ENCODE measurements at regions not wholly inside any gene's neighbourhood (a gene's known extent, or its start where the extent isn't known, plus 50 kb on each side); places are given as distances from the start of the nearest gene placed in this dataset.

DNA sequence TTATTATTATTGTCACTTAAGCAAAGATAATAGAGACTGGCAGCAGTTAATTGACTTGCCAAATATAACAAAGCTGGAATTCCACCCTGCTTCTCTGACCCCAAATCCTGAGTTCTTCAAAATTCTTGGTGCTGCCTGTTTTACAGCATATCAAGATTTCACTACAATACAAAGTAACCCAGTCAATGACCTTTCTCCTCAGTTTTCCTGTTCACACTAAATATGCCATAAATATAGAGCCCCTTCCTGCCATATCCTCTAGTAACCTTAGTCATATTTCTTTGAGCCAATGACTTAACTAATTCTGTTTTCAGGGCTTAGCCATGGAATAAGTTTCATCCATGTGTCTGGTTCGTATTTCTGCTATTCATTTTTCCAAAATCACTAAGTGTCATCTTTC lies 315.3 kb upstream of the HS3ST1 start:
- H4K20me1 ChIP-seq (ENCODE audit: insufficient read depth, low read length): no peaks in the 10 kb centered on the region
- no peaks in the 10 kb centered on the region for H3K79me2 ChIP-seq (ENCODE audit: low read length)
- H3F3A ChIP-seq (ENCODE audit: insufficient read depth, low read length): no peaks in the 10 kb centered on the region
- no peak for DNase-seq
- H3K4me2 ChIP-seq (ENCODE audit: low read depth, low read length): no peak overlapping the region
- no peak overlapping the region for H3K9ac ChIP-seq (ENCODE audit: low read length)
- H3K27me3 ChIP-seq (replicated peaks; ENCODE audit: insufficient read depth, low read length): no peaks in the 10 kb centered on the region
- H3K36me3 ChIP-seq (replicated peaks; ENCODE audit: insufficient read depth, low read length): no peaks in the 10 kb centered on the region
- H3K9me3 ChIP-seq (replicated peaks; ENCODE audit: insufficient read depth, low read length): no peaks in the 10 kb centered on the region
- no peak overlapping the region for H3K4me3 ChIP-seq (ENCODE audit: low read length)
- peaks cover 15% of the 10 kb centered on the region; the same call in 1 of the 2 replicates for H3K4me1 ChIP-seq (ENCODE audit: low read length)
- H3K27ac ChIP-seq (ENCODE audit: low read length): no peak overlapping the region
- no peaks in the 10 kb centered on the region for H3K9me2 ChIP-seq (replicated peaks; ENCODE audit: insufficient read depth, low read length)
- H2AFZ ChIP-seq (ENCODE audit: low read length): no peak overlapping the region
- TF ChIP-seq EZH2 (optimal IDR thresholded peaks at IDR 0.05; ENCODE audit: low read depth, low read length): no peak

DNA sequence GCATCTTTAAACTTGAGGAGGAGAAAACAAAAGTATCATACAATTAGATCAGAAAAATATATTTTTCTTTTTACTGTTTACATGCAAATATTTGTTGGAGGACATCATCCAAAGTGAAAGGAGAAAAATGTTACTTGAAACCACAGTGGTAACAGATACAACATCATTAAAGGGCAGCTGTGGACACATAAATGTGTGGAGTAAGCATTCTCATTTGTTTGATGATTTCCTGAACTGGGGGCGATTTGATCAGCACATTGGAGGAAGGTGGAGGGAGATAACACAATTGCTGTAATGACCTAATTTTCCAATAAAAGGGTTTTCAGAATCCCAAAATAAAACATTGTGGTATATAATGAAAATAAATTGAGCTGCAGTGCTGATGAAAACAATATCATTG lies 314.5 kb upstream of the HS3ST1 start:
- Histone ChIP-seq H3K4me1 (ENCODE audit: low read length) (peaks cover 15% of the 10 kb centered on the region; the same call in 1 of the 2 replicates), H3K4me3 (ENCODE audit: low read length) (no peak overlapping the region)

DNA sequence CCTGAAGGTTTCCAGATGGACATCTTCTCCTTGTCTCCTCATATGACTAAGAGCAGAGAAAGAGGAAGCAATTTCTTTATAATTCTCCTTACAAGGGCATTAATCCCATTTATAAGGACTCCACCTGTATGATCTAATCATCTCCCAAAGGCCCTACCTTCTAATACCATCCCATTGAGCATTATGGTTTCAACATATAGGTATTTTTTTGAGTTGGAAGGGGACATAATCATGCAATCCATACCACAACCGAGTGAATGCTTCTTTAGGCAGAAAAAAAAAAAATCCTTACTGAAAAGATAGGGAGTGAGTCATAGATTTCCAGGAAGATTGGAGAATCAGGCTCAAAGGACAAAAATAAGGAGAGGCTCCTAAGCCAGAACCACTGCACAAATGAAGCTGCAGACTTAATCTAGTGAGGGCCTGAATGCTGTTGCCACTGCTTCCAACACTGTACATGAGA lies 312.5 kb upstream of the HS3ST1 start:
- Histone ChIP-seq H3K36me3 (replicated peaks; ENCODE audit: insufficient read depth, low read length) (no peaks in the 10 kb centered on the region), H3K4me1 (ENCODE audit: low read length) (0 out of 2 replicates have a peak, but pooled peaks cover 8% of the 10 kb centered on the region), H4K20me1 (ENCODE audit: insufficient read depth, low read length) (no peaks in the 10 kb centered on the region), H3K4me2 (ENCODE audit: low read depth, low read length) (no peak overlapping the region), H3K9ac (ENCODE audit: low read length) (no peak overlapping the region), H3K9me3 (replicated peaks; ENCODE audit: insufficient read depth, low read length) (no peaks in the 10 kb centered on the region), H3K27me3 (replicated peaks; ENCODE audit: insufficient read depth, low read length) (no peaks in the 10 kb centered on the region), H3K27ac (ENCODE audit: low read length) (no peak overlapping the region), H3F3A (ENCODE audit: insufficient read depth, low read length) (no peaks in the 10 kb centered on the region), H3K9me2 (replicated peaks; ENCODE audit: insufficient read depth, low read length) (no peaks in the 10 kb centered on the region), H3K79me2 (ENCODE audit: low read length) (no peaks in the 10 kb centered on the region), H3K4me3 (ENCODE audit: low read length) (no peak overlapping the region), H2AFZ (ENCODE audit: low read length) (no peak overlapping the region)
- TF ChIP-seq EZH2 (optimal IDR thresholded peaks at IDR 0.05; ENCODE audit: low read depth, low read length): no peak
- TF ChIP-seq, protein P1, sequence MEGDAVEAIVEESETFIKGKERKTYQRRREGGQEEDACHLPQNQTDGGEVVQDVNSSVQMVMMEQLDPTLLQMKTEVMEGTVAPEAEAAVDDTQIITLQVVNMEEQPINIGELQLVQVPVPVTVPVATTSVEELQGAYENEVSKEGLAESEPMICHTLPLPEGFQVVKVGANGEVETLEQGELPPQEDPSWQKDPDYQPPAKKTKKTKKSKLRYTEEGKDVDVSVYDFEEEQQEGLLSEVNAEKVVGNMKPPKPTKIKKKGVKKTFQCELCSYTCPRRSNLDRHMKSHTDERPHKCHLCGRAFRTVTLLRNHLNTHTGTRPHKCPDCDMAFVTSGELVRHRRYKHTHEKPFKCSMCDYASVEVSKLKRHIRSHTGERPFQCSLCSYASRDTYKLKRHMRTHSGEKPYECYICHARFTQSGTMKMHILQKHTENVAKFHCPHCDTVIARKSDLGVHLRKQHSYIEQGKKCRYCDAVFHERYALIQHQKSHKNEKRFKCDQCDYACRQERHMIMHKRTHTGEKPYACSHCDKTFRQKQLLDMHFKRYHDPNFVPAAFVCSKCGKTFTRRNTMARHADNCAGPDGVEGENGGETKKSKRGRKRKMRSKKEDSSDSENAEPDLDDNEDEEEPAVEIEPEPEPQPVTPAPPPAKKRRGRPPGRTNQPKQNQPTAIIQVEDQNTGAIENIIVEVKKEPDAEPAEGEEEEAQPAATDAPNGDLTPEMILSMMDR (IDR thresholded peaks at IDR 0.05; ENCODE audit: low read length): no peak
- no peak for TF ChIP-seq EZH2phosphoT487 (IDR thresholded peaks at IDR 0.05; ENCODE audit: low read length)
- no peak for DNase-seq

More for the DNA sequence above, 314.5 kb upstream of the HS3ST1 start:
- TF ChIP-seq EZH2phosphoT487 (IDR thresholded peaks at IDR 0.05; ENCODE audit: low read length) (no peak), EZH2 (optimal IDR thresholded peaks at IDR 0.05; ENCODE audit: low read depth, low read length) (no peak)
- TF ChIP-seq, protein P1 (IDR thresholded peaks at IDR 0.05; ENCODE audit: low read length): no peak
- Histone ChIP-seq H4K20me1 (ENCODE audit: insufficient read depth, low read length) (no peaks in the 10 kb centered on the region), H3K9me2 (replicated peaks; ENCODE audit: insufficient read depth, low read length) (no peaks in the 10 kb centered on the region), H3K9me3 (replicated peaks; ENCODE audit: insufficient read depth, low read length) (no peaks in the 10 kb centered on the region), H3K27ac (ENCODE audit: low read length) (no peak overlapping the region), H3K79me2 (ENCODE audit: low read length) (no peaks in the 10 kb centered on the region), H3K36me3 (replicated peaks; ENCODE audit: insufficient read depth, low read length) (no peaks in the 10 kb centered on the region), H3K4me2 (ENCODE audit: low read depth, low read length) (no peak overlapping the region), H3F3A (ENCODE audit: insufficient read depth, low read length) (no peaks in the 10 kb centered on the region), H3K9ac (ENCODE audit: low read length) (no peak overlapping the region), H3K27me3 (replicated peaks; ENCODE audit: insufficient read depth, low read length) (no peaks in the 10 kb centered on the region), H2AFZ (ENCODE audit: low read length) (no peak overlapping the region)
- DNase-seq: peak; percentile 72

DNA sequence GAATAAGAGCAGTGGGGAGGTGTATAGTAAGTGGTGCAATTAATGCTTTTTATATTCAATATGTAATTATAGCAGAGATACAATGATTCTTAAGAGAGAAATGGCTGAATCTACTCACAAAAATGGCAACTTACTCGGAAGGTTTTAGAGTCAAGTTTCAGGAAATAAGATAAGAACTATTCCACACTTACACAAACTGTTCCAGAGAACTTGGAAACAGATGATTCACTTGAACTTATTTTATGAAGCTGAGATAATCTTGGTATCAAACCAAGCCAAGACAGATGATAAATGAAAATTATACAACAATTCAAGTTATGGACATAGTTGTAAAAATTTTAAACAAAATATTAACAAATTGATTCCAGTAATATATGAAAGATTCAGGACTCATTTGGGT lies 311.3 kb upstream of the HS3ST1 start:
- Histone ChIP-seq H3K27me3 (replicated peaks; ENCODE audit: insufficient read depth, low read length) (no peaks in the 10 kb centered on the region), H3K79me2 (ENCODE audit: low read length) (no peaks in the 10 kb centered on the region), H2AFZ (ENCODE audit: low read length) (no peak overlapping the region), H3K9me2 (replicated peaks; ENCODE audit: insufficient read depth, low read length) (no peaks in the 10 kb centered on the region), H3K4me1 (ENCODE audit: low read length) (0 out of 2 replicates have a peak, but pooled peaks cover 8% of the 10 kb centered on the region), H3K4me2 (ENCODE audit: low read depth, low read length) (no peak overlapping the region), H3K9me3 (replicated peaks; ENCODE audit: insufficient read depth, low read length) (no peaks in the 10 kb centered on the region), H3K4me3 (ENCODE audit: low read length) (no peak overlapping the region), H4K20me1 (ENCODE audit: insufficient read depth, low read length) (no peaks in the 10 kb centered on the region), H3K27ac (ENCODE audit: low read length) (no peak overlapping the region), H3F3A (ENCODE audit: insufficient read depth, low read length) (no peaks in the 10 kb centered on the region), H3K36me3 (replicated peaks; ENCODE audit: insufficient read depth, low read length) (no peaks in the 10 kb centered on the region), H3K9ac (ENCODE audit: low read length) (no peak overlapping the region)
- DNase-seq: no peak
- TF ChIP-seq, protein P1 (IDR thresholded peaks at IDR 0.05; ENCODE audit: low read length): no peak
- no peak for TF ChIP-seq EZH2 (optimal IDR thresholded peaks at IDR 0.05; ENCODE audit: low read depth, low read length)
- TF ChIP-seq EZH2phosphoT487 (IDR thresholded peaks at IDR 0.05; ENCODE audit: low read length): no peak
